ENCODE measurements at regions not wholly inside any gene's neighbourhood (a gene's known extent, or its start where the extent isn't known, plus 50 kb on each side); places are given as distances from the start of the nearest gene placed in this dataset.
"Not testable (repeated sequence)": the region's sequence is repeated elsewhere in the genome, so short reads cannot be mapped to it uniquely, and the experiment has no call there.

DNA sequence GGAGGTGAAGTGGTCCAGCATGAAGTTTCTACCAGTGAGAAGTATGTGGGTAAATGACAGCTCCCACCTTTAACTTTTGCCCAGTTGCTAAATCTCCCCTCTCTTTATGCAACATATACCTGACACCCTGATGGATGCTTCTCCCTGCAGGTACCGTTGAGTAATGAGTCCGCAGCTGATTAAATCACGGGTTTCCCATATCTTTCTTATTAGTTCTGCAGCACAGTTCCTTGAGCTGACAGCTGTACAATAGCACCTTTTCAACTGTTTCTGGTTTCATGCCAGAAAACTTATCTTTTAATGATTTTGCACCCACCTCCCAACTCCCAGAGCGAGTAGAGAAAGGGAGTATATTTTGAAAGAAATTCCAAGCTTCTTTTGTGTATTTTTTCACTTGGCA is 161.0 kb upstream of the TUT7 start:
- DNase-seq = no peak

GRCh38 chr9:86513429-86513828 is 159.2 kb upstream of the TUT7 start:
- no peak for DNase-seq

DNA sequence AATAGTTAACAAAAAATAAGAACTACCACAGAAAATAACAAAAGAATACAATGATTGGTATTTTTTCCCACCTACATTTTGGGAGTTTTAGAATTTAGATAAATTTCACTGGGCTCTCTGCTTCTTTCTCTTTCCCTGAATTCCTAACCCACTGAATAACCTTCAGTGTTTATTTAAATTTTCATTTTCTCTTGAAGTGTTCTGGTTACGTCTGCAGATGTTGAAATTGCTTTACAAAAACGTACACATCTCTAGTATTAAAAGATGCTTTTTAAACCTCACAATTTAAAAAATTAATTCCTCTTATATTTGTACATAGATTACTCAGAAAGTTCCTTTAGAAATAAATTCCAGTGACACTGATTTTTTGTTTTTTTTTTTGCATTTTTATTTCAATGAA is 158.7 kb upstream of the TUT7 start:
- no peak for DNase-seq

DNA sequence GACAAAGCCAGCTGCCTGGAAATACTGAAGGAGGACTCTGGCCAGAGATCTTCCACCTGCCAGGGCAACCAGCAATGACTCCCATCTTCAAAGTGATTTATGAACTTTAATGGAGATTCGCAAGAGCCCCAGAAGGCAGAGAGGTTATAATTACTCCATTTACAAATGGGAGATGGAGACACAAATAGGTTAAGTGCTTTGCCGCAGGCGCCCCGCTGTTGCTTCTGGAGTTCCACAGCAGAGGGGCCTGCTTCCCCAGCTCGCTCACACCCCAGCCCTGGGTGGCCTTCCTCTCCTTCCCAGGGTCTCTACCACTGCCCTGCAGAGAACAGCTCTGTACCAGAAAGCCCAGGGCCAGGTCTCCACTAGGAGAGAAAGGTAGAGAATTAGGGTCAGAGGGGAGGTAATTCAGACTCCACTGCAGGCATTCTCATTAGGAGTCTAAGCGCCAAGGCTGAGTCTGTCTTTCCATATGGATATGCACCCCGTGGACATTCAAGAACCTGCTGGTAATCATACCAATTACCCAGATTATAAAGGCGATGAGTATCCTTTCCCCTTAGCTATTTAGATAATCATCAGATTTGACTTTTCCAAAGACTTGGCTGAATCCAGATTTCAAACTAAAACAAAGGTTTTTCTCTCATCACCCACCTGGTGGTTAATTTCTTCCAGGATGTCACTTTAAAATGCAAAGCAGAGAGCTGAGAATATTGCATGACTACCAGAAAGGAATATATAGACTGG is 157.6 kb upstream of the TUT7 start:
- DNase-seq = no peak

GRCh38 chr9:86508208-86508903 is 154.1 kb upstream of the TUT7 start:
- DNase-seq = no peak

DNA sequence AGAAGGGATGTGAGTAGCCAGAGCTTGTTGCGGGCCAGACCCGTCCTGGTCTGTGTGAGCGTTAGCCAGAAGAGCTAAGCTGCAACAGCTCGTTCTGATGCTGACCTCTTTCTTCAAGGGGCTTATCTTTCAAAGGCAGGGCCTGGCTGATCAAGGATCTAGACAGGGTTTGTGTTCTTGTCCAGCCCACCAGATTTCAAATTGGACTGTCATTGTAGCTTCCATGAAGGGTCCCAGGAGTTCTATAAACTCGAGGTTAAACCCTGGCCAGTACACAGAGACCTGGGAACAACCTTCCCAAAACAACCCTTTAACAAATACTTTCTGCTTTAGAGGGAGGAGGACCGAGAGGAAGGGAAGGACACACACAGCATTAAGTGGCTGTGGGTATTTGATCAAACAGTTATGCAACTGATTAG is 153.0 kb upstream of the TUT7 start:
- no peak for DNase-seq

- no peak for DNase-seq
Measured at GRCh38 chr9:86503942-86504341, 149.7 kb upstream of the TUT7 start.

DNA sequence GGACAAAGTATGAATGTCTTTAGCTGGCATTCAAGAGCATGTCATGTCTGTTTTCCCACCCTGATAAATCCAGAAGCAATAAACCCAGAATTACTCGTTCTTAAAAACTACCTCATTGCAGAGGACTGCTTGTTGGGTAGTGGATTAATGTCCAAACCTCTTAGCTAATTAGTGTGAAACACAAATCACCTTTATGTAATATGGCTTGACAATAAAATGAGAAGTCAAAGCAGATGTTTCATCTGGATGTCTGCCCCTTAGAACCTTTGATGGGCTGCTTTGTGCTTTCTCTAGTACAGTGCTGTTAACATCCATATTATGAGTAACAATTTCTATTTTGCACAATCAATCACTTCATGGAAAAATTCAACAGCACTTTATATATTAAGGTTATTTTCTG is 149.1 kb upstream of the TUT7 start:
- DNase-seq = no peak

DNA sequence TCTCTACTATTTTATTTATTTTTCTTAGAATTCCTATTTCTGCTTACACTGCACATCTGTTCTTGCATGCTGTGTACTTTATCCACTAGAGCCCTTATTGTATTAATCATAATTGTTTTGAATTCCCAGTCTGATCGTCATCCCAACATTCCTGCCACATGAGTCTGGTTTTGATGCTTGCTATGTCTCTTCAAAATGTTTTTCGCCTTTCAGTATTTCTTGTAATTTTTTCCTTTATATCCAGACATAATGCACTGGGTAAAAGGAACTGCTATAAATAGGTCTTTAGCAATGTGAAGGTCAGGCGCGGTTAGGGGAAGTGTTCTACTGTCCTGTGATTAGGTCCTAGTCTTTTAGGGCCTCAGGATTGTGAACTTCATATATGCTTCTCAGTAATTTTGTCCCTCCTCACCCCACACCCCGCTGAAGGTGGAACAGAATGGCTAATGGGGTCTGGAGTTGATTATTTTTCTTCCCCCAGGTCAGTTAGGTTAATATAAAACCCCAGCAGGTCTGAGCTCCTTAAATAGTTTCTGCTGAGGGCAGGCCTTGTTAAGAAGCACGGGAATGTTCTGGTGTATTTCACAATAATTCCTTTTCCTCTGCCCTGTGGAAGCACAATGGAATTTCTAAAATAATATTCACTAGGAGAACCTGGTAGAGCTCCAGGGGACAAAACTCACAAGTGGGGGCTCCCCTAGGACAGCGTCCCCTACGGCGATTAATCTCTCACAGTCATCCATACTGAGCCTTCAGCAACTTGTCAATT is 146.6 kb upstream of the TUT7 start:
- DNase-seq = no peak

DNA sequence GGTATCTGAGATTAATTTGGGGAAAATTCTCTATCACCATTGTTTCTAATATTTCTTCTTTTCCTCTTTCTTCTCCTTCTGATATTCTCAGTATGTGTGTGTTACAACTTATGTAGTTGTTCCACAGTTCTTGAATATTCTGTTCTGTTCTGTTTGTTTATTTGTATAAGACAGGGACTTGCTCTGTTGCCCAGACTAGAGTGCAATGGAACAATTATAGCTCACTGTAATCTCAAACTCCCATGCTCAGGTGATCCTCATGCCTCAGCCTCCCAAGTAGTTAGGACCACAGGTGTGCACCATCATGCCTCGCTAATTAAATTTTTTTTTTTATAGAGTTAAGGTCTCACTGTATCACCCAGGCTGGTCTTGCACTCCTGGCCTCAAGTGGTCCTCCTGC is 145.8 kb upstream of the TUT7 start:
- DNase-seq = no peak

DNA sequence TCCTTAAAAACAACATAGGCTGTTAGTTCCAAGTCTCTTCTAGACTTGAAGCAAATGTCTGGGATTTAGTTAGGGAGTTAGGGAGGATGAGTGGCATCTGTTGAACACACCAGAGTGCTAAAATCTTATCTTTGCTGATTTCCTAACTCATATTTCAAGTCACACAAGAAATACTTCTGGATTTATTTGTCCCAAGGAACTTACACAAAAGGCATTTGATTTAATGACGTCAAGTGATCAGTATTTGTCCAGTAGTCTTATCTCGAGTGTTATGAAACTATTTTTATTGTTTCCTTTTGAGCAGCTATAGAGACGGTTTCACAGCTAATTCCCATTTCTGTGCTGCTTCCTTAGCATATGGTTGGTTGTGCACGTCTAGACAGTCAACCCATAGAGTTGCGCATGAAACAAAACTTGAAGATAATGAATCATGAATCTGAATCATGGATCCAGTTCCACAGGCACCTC is 140.5 kb upstream of the TUT7 start:
- DNase-seq = no peak

DNA sequence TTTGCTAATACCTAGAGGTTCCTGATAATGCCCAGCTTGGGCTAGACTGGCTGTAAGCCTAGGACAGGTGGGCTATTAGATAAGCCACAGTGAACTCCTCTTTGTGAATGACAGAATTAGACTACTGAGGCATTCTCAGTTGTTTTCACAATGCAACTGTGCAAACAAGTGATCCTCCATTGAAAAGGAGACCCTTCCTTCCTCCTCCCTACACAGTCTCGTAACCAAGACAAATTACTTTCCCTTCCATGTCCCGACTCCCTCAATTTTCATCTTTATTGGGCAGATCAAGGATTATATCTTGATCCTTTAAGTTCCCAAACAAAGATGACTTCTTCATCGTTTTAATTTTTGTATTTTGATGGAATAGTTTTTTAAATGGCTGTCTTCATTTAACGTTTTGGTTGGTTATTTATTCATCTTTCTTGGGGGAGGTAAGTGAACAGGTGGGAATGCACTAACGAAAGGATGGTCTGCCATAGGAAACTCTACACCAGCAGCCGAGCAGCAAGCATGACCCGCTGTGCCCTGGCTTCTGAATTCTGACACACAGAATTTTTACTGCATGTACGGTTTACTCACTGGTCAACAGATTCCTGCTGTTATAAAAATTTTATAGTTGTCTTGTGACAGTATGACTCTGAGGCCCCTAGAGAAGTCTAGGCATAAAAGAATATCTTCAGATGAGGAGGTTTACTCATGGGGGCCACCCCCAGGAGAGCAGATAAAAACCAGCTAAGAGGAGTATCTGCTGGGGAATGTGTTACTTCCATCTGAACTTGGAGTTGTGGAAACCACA is 137.5 kb upstream of the TUT7 start:
- no peak for DNase-seq

GRCh38 chr9:86488794-86489193 is 134.6 kb upstream of the TUT7 start:
- no peak for DNase-seq

DNA sequence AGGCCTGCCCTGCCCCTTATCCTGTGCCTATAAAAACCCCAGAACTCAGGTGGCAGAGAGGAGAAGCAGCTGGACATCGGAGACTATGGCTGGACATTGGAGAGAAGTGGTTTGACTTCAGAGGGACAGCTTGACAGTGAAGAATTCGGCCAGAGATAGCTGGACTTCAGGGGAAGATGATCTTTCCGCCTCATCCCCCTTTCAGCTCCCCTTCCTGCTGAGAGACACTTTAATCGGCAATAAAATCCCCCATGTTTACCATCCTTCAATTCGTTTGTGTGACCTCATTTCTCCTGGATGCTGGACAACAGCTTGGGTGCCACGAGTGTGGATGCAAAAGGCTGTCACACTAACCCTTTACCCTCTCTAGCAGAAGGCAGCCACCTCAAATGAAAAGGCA is 134.1 kb upstream of the TUT7 start:
- DNase-seq = no peak

GRCh38 chr9:86487838-86488233 is 133.6 kb upstream of the TUT7 start:
- no peak for DNase-seq

- peak; percentile 54 for DNase-seq
Measured at GRCh38 chr9:86486891-86487837, 133.0 kb upstream of the TUT7 start.

DNA sequence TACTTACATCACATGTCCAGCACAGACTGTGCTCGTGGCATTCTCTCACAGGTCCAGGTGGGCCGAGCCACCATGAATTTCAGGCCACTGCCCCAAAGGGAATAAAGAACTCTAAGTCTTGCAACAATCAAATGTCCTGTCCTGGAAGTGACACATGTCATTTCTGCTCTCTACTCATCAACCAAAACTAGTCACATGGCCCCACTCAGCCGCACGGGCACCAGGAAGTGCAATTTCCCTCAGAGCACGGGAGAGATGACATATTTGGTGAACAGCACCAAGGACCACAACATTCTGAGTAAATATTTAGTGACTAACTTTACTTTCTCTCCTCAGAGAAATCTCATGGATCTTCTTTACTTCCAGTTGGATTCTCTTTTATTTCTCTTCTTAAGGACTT is 131.1 kb upstream of the TUT7 start:
- DNase-seq = no peak

GRCh38 chr9:86483496-86483895 is 129.3 kb upstream of the TUT7 start:
- DNase-seq = no peak

DNA sequence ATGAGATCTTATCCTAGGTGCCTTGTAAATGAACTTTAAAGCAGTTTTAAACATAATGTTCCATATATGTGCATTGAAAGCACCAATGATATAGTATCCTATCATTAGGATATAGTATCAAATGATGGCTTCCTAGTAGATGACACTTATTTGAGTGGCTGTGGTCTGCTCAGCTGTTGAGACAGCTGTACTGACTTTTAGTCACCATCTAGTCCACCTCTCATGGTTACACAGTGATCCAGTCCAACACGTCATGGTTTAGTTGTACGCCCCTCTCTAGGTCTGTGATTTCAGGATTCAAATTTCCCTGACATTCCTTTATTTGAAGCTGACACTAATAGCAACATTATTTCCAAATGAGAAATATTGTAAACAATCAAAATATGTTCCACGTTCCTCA is 127.3 kb upstream of the TUT7 start:
- DNase-seq = no peak

GRCh38 chr9:86475255-86475654 is 121.0 kb upstream of the TUT7 start:
- not testable (repeated sequence) for DNase-seq

DNA sequence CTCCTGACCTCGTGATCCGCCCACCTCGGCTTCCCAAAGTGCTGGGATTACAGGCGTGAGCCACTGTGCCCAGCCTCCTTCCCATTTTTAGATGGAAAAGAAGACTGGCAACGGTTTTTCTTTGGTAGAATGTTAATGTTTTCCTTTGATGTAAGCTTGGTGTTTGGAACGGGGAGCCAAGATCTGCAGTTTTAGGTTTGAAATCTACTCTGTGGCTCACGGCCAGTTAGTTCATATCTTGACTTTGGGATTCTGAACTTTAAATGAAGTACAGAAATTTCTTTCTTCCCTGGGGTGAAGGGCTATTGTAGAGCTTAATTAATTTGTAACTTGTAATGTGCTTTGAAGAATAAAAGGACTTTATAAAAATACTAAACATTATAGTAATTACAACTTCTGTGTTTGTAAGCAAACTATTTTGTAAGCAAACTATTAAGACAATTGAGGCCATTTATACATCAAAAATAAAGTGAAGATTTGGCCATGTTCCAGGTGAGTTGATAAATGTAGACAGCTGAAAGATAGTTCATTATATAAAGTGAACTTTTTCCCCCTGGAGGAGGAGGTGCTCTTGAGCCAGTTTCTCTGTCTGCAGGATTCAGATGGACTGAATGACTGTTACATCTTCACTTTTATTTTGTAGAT is 117.1 kb upstream of the TUT7 start:
- no peak for DNase-seq
